HEK293 (cell line): ENCODE measurements at regions not wholly inside any gene's neighbourhood (a gene's known extent, or its start where the extent isn't known, plus 50 kb on each side); places are given as distances from the start of the nearest gene placed in this dataset.

Experiments used
- KLF16 ChIP-seq: fragments of 450-650 bp; formaldehyde crosslinking; IDR thresholded peaks from 2 replicates; pipeline ENCODE4 v1.5.1; 2017; ENCODE audit warnings: missing biosample characterization, missing genetic modification characterization
- OSR2 ChIP-seq: fragments of 450-650 bp; formaldehyde crosslinking; IDR thresholded peaks from 2 replicates; pipeline ENCODE4 v1.5.1; 2016; ENCODE audit warnings: missing biosample characterization, missing genetic modification characterization
- REPIN1 ChIP-seq: fragments of 450-650 bp; formaldehyde crosslinking; IDR thresholded peaks from 2 replicates; pipeline ENCODE4 v1.5.1; 2017; ENCODE audit warnings: missing biosample characterization, missing genetic modification characterization, low read depth
- YY1 ChIP-seq: fragments of 450-650 bp; formaldehyde crosslinking; IDR thresholded peaks from 2 replicates; pipeline ENCODE4 v1.5.1; 2018; ENCODE audit warnings: missing biosample characterization, missing genetic modification characterization
- ZEB2 ChIP-seq: fragments of 450-650 bp; formaldehyde crosslinking; IDR thresholded peaks from 2 replicates; pipeline ENCODE4 v1.5.1; 2016; ENCODE audit warnings: missing biosample characterization, missing genetic modification characterization
- TF ChIP-seq, protein P1 (sequence below): fragments of 450-650 bp; formaldehyde crosslinking; IDR thresholded peaks from 2 replicates; pipeline ENCODE4 v1.5.1; 2016; ENCODE audit warnings: missing biosample characterization, missing genetic modification characterization
- TF ChIP-seq, protein P2 (sequence below): IDR thresholded peaks from 2 replicates; pipeline ENCODE4 v1.6.1; 2011; ENCODE audit warnings: mild to moderate bottlenecking, low read depth, low read length, borderline replicate concordance

DNA sequence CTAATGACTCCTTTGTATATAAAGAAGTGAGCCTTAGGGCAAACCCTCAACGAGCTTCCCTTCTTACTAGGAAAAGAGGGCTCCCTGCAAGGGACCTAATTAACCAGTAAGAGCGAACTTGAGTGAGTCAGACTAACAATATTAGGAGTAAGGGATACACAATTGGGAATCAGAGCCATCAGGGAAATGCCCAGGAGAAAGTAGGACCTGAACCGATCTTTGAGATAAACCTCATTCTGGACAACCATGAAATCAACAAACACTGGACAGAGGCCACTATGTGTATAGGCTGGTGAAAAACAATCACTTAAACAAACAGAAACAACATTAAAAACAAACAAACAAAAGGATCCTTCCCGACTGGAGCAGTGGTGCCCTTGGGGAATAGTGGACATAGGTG is 120.8 kb downstream of the EDN1 start:
- TF ChIP-seq YY1 (tag by site-specific recombination) (no peak), REPIN1 (tag by site-specific recombination) (no peak), ZEB2 (no peak), OSR2 (tag by site-specific recombination) (no peak), KLF16 (tag by site-specific recombination) (no peak)
- TF ChIP-seq, protein P1, sequence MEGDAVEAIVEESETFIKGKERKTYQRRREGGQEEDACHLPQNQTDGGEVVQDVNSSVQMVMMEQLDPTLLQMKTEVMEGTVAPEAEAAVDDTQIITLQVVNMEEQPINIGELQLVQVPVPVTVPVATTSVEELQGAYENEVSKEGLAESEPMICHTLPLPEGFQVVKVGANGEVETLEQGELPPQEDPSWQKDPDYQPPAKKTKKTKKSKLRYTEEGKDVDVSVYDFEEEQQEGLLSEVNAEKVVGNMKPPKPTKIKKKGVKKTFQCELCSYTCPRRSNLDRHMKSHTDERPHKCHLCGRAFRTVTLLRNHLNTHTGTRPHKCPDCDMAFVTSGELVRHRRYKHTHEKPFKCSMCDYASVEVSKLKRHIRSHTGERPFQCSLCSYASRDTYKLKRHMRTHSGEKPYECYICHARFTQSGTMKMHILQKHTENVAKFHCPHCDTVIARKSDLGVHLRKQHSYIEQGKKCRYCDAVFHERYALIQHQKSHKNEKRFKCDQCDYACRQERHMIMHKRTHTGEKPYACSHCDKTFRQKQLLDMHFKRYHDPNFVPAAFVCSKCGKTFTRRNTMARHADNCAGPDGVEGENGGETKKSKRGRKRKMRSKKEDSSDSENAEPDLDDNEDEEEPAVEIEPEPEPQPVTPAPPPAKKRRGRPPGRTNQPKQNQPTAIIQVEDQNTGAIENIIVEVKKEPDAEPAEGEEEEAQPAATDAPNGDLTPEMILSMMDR (tag by site-specific recombination) = no peak
- TF ChIP-seq, protein P2, sequence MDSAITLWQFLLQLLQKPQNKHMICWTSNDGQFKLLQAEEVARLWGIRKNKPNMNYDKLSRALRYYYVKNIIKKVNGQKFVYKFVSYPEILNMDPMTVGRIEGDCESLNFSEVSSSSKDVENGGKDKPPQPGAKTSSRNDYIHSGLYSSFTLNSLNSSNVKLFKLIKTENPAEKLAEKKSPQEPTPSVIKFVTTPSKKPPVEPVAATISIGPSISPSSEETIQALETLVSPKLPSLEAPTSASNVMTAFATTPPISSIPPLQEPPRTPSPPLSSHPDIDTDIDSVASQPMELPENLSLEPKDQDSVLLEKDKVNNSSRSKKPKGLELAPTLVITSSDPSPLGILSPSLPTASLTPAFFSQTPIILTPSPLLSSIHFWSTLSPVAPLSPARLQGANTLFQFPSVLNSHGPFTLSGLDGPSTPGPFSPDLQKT = no peak
